NCI-H2171 (cell line): ENCODE measurements at regions not wholly inside any gene's neighbourhood (a gene's known extent, or its start where the extent isn't known, plus 50 kb on each side); places are given as distances from the start of the nearest gene placed in this dataset.
"Not testable (repeated sequence)": the region's sequence is repeated elsewhere in the genome, so short reads cannot be mapped to it uniquely, and the experiment has no call there.

Source experiments
- DNase-seq: peaks from one replicate; lab custom pipeline; 2025; lab: John Stamatoyannopoulos, UW

DNA sequence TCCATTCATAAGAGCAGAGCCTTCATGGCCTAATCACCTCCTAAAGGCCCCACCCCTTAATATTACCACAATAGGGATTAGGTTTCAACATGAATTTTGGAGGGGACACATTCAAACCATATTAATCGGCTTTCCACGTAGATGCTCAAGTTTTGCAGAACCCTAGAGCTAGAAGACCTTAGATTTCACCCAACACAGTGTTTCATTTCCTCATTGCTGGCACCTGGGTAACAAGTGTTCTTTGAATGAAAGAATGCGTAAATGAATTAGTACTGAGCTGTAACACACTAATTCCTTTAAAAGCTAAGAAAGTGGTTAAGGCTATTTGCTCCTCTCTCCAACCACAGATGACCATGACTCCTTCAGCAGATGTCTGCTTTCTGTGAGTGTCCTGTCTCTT is 252.5 kb downstream of the SMAD2 start:
- no peak for DNase-seq

GRCh38 chr18:47669815-47670214 is 260.6 kb downstream of the SMAD2 start:
- DNase-seq = no peak

DNA sequence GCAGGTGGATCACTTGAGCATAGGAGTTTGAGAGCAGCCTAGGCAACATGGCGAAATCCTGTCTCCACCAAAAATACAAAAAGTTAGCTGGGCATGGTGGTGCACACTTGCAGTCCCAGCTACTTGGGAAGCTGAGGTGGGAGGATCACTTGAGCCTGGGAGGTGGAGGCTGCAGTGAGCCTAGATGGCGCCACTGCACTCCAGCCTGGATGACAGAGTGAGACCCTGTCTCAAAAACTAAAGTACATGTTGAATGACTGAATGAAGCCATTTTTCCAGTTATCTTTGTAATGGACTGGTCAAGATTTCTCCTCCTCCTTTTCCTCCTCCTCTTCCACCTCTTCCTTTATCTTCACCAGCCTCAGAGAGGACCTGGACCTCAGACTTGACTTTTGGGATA is 272.0 kb downstream of the SMAD2 start:
- DNase-seq = no peak

DNA sequence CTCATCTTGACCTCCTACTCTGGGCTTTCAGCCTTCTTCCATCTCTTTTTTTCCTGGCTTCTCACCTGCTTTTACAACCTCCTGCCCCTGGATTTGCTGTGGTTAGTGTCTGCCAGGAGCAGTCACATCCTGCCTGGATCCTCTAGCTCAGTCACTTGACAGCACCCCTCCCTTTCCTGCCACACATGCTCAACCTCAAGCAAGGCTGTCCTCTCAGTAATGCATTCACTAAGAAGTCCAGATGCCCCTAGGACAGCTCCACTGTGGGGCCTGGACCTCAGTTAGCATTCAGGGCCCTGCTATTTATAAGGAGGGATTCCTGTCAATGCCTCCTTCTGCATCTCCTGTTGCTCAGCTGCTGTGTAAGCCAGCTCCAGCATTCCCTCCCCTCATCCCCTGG is 275.5 kb downstream of the SMAD2 start:
- DNase-seq = no peak

GRCh38 chr18:47644896-47645295 is 285.6 kb downstream of the SMAD2 start:
- no peak for DNase-seq

DNA sequence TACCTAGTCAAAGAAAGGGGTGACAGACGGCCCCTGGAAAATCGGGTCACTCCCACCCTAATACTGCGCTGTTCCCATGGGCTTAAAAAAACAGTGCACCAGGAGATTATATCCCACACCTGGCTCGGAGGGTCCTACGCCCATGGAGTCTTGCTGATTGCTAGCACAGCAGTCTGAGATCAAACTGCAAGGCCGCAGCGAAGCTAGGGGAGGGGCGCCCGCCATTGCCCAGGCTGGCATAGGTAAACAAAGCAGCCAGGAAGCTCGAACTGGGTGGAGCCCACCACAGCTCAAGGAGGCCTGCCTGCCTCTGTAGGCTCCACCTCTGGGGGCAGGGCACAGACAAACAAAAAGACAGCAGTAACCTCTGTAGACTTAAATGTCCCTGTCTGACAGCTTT is 292.9 kb downstream of the SMAD2 start:
- not testable (repeated sequence) for DNase-seq

- DNase-seq = no peak
Measured at GRCh38 chr18:47635416-47635815, 295.0 kb downstream of the SMAD2 start.

GRCh38 chr18:47632970-47633635 is 297.4 kb downstream of the SMAD2 start:
- no peak for DNase-seq

DNA sequence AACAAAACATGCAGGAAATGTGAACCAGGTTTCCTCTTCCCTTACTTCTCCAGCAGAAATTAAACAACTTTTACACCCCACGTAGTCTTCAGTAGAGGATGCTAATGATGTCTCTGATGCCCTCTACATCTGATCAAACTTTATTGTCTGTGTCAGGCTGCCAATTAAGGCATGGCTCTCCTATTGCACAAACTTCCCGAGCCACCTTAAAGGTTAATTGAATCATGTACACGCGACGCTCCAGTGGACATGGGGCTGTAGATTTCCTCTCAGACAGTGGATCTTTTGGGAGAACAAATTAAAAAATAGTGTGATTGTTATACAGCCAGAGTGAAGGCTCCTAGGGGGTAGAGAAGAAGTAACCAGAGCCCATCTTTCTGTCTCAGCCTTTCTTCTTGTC is 301.6 kb downstream of the SMAD2 start:
- DNase-seq = no peak

GRCh38 chr18:47628240-47628781 is 302.1 kb downstream of the SMAD2 start:
- DNase-seq = no peak

GRCh38 chr18:47627030-47627429 is 303.4 kb downstream of the SMAD2 start:
- DNase-seq = no peak

- DNase-seq = no peak
Measured at GRCh38 chr18:47619771-47620448, 310.5 kb downstream of the SMAD2 start.

DNA sequence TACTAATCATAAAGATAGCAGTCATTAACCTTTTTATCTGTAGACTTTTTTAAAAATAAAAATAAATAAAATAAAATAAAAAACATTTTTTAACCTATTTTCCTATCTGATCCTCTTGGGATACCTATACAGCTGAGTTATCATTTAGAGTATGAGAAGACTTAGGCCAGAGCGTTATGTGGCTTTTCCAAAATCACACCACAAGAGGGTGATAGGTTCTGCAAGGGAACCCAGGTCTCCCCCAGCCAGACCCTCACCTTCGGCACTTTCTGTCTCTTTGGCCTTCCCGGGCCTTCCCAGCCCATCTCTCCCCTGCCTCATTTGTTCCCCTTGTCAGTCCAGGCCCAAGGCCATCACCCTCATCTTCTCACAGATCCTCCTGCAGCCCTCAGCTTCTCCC is 311.7 kb downstream of the SMAD2 start:
- no peak for DNase-seq

DNA sequence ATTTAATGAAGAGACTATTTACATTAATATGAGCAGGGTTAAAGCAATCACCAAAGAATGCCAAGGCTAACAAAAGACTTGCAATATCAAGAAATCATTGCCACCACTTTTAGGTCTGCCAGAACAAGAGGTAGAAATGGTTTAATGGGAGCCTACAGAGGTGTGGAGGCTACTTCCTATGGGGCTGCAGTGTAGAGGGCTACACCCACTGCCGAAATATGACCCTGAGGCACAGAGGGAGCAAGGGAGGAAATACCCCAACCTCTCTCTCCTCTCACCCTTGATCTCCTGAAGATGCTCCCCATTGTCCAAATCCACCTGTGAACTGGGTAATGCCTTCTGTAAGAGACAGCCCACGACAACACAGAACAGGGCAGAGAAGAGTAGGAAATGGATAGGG is 315.4 kb downstream of the SMAD2 start:
- no peak for DNase-seq

GRCh38 chr18:47613929-47614328 is 316.5 kb downstream of the SMAD2 start:
- no peak for DNase-seq

GRCh38 chr18:47611649-47612048 is 318.8 kb downstream of the SMAD2 start:
- no peak for DNase-seq

DNA sequence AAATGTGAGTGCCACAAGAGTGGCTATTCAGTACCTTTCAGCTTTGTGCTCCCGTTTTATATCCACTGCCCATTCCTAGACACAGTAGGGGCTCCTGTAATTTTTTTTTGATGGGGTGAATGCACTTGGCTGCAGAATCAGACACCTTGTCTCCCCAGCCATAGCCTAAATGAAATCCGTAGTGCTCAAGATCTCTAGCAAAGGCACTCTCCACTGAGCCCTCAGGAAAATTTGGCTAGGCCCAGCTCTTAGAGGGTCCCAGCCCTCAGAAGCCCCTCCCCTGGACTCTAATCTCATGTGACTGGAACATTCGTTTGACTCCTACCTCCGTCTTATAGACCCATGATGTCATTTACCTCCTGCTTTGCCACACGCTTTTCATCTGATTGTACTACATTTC is 323.9 kb downstream of the SMAD2 start:
- no peak for DNase-seq

DNA sequence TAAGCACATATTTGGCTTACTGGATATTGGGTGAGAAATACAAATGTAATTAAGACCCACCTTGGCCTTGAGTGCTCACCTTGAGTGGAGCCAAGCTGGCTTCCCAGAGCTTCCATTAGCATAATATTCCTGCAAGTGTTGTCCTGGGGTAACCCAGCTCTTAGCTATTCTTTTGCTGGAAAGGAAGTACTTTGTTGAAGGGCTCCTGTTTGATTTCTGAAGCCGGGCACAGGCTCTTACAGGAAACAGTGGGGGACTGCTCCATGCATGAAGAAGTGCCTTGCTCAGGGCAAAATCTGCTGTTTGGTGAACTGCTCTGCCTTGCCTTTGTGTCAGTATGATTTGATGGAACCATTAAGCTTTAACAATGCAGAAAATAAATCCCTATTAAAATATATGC is 325.4 kb downstream of the SMAD2 start:
- no peak for DNase-seq

GRCh38 chr18:47604021-47604420 is 326.4 kb downstream of the SMAD2 start:
- no peak for DNase-seq

GRCh38 chr18:47603158-47603557 is 327.3 kb downstream of the SMAD2 start:
- no peak for DNase-seq

- DNase-seq = no peak
Measured at GRCh38 chr18:47602273-47602897, 328.1 kb downstream of the SMAD2 start.

GRCh38 chr18:47601581-47602272 is 328.7 kb downstream of the SMAD2 start:
- DNase-seq = no peak
